ENCODE measurements at regions not wholly inside any gene's neighbourhood (a gene's known extent, or its start where the extent isn't known, plus 50 kb on each side); places are given as distances from the start of the nearest gene placed in this dataset.
A peak's percentile ranks its signal among the peaks of the same experiment; 100 is the strongest.
"Not testable (repeated sequence)": the region's sequence is repeated elsewhere in the genome, so short reads cannot be mapped to it uniquely, and the experiment has no call there.

- no peak for DNase-seq
These were observed 129.3 kb upstream of the IER5L start for GRCh38 chr9:129307227-129307970.

GRCh38 chr9:129306318-129306973, 128.4 kb upstream of the IER5L start:
- no peak for DNase-seq
- no peaks in the 10 kb centered on the region for H3K27me3 ChIP-seq (ENCODE audit: control insufficient read depth, insufficient read depth, low read length)
- H3K36me3 ChIP-seq (replicated peaks; ENCODE audit: control insufficient read depth, insufficient read depth, low read length), result no peaks in the 10 kb centered on the region
- no peak overlapping the region for H3K4me3 ChIP-seq (ENCODE audit: insufficient read depth, low read depth, low read length)

More at GRCh38 chr9:129307227-129307970, 129.3 kb upstream of the IER5L start:
- H3K4me3 ChIP-seq (ENCODE audit: insufficient read depth, low read depth, low read length), result no peak overlapping the region
- H3K36me3 ChIP-seq (replicated peaks; ENCODE audit: control insufficient read depth, insufficient read depth, low read length), result no peaks in the 10 kb centered on the region
- H3K27me3 ChIP-seq (ENCODE audit: control insufficient read depth, insufficient read depth, low read length), result no peaks in the 10 kb centered on the region

GRCh38 chr9:129305246-129305645, 127.2 kb upstream of the IER5L start:
- Histone ChIP-seq H3K36me3 (replicated peaks; ENCODE audit: control insufficient read depth, insufficient read depth, low read length) (no peaks in the 10 kb centered on the region), H3K4me3 (ENCODE audit: insufficient read depth, low read depth, low read length) (no peak overlapping the region), H3K27me3 (ENCODE audit: control insufficient read depth, insufficient read depth, low read length) (no peaks in the 10 kb centered on the region)
- DNase-seq, result no peak

- no peak for DNase-seq
- H3K36me3 ChIP-seq (replicated peaks; ENCODE audit: control insufficient read depth, insufficient read depth, low read length), result no peaks in the 10 kb centered on the region
- H3K27me3 ChIP-seq (ENCODE audit: control insufficient read depth, insufficient read depth, low read length), result no peaks in the 10 kb centered on the region
- H3K4me3 ChIP-seq (ENCODE audit: insufficient read depth, low read depth, low read length), result no peak overlapping the region
These were observed 123.9 kb upstream of the IER5L start for GRCh38 chr9:129301941-129302340.

- not testable (repeated sequence) for H3K4me3 ChIP-seq (ENCODE audit: insufficient read depth, low read depth, low read length); H3K36me3 ChIP-seq (replicated peaks; ENCODE audit: control insufficient read depth, insufficient read depth, low read length); H3K27me3 ChIP-seq (ENCODE audit: control insufficient read depth, insufficient read depth, low read length); DNase-seq
These were observed 118.1 kb upstream of the IER5L start for GRCh38 chr9:129296195-129296594.

GRCh38 chr9:129291041-129291501, 113.0 kb upstream of the IER5L start:
- Histone ChIP-seq H3K36me3 (replicated peaks; ENCODE audit: control insufficient read depth, insufficient read depth, low read length) (no peaks in the 10 kb centered on the region), H3K27me3 (ENCODE audit: control insufficient read depth, insufficient read depth, low read length) (no peaks in the 10 kb centered on the region), H3K4me3 (ENCODE audit: insufficient read depth, low read depth, low read length) (no peak overlapping the region)
- DNase-seq, result peak; percentile 27

- H3K4me3 ChIP-seq (ENCODE audit: insufficient read depth, low read depth, low read length), result no peak overlapping the region
- peak; percentile 37 for DNase-seq
- H3K36me3 ChIP-seq (replicated peaks; ENCODE audit: control insufficient read depth, insufficient read depth, low read length), result no peaks in the 10 kb centered on the region
- H3K27me3 ChIP-seq (ENCODE audit: control insufficient read depth, insufficient read depth, low read length), result no peaks in the 10 kb centered on the region
These were observed 112.5 kb upstream of the IER5L start for GRCh38 chr9:129290606-129291005.

- Histone ChIP-seq H3K4me3 (ENCODE audit: insufficient read depth, low read depth, low read length) (no peak overlapping the region), H3K27me3 (ENCODE audit: control insufficient read depth, insufficient read depth, low read length) (no peaks in the 10 kb centered on the region), H3K36me3 (replicated peaks; ENCODE audit: control insufficient read depth, insufficient read depth, low read length) (no peaks in the 10 kb centered on the region)
- peak; percentile 48 for DNase-seq
These were observed 111.8 kb upstream of the IER5L start for GRCh38 chr9:129289883-129290282.

GRCh38 chr9:129289131-129289731, 111.2 kb upstream of the IER5L start:
- no peaks in the 10 kb centered on the region for H3K36me3 ChIP-seq (replicated peaks; ENCODE audit: control insufficient read depth, insufficient read depth, low read length)
- peak; percentile 50 for DNase-seq
- no peak overlapping the region for H3K4me3 ChIP-seq (ENCODE audit: insufficient read depth, low read depth, low read length)
- H3K27me3 ChIP-seq (ENCODE audit: control insufficient read depth, insufficient read depth, low read length), result no peaks in the 10 kb centered on the region

GRCh38 chr9:129287619-129288305, 109.7 kb upstream of the IER5L start:
- peak; percentile 53 for DNase-seq
- H3K4me3 ChIP-seq (ENCODE audit: insufficient read depth, low read depth, low read length), result no peak overlapping the region
- no peaks in the 10 kb centered on the region for H3K36me3 ChIP-seq (replicated peaks; ENCODE audit: control insufficient read depth, insufficient read depth, low read length)
- no peaks in the 10 kb centered on the region for H3K27me3 ChIP-seq (ENCODE audit: control insufficient read depth, insufficient read depth, low read length)

GRCh38 chr9:129285979-129286772, 108.1 kb upstream of the IER5L start:
- DNase-seq, result peak; percentile 26
- Histone ChIP-seq H3K36me3 (replicated peaks; ENCODE audit: control insufficient read depth, insufficient read depth, low read length) (no peaks in the 10 kb centered on the region), H3K4me3 (ENCODE audit: insufficient read depth, low read depth, low read length) (no peak overlapping the region), H3K27me3 (ENCODE audit: control insufficient read depth, insufficient read depth, low read length) (no peaks in the 10 kb centered on the region)

- Histone ChIP-seq H3K4me3 (ENCODE audit: insufficient read depth, low read depth, low read length) (no peak overlapping the region), H3K27me3 (ENCODE audit: control insufficient read depth, insufficient read depth, low read length) (no peaks in the 10 kb centered on the region), H3K36me3 (replicated peaks; ENCODE audit: control insufficient read depth, insufficient read depth, low read length) (no peaks in the 10 kb centered on the region)
- DNase-seq, result no peak
These were observed 107.3 kb upstream of the IER5L start for GRCh38 chr9:129285382-129285781.

GRCh38 chr9:129284607-129285291, 106.7 kb upstream of the IER5L start:
- no peaks in the 10 kb centered on the region for H3K27me3 ChIP-seq (ENCODE audit: control insufficient read depth, insufficient read depth, low read length)
- H3K4me3 ChIP-seq (ENCODE audit: insufficient read depth, low read depth, low read length), result no peak overlapping the region
- peak; percentile 26 for DNase-seq
- no peaks in the 10 kb centered on the region for H3K36me3 ChIP-seq (replicated peaks; ENCODE audit: control insufficient read depth, insufficient read depth, low read length)

Data from H7 (cell line).